ENCODE measurements at regions not wholly inside any gene's neighbourhood (a gene's known extent, or its start where the extent isn't known, plus 50 kb on each side); places are given as distances from the start of the nearest gene placed in this dataset.

DNA sequence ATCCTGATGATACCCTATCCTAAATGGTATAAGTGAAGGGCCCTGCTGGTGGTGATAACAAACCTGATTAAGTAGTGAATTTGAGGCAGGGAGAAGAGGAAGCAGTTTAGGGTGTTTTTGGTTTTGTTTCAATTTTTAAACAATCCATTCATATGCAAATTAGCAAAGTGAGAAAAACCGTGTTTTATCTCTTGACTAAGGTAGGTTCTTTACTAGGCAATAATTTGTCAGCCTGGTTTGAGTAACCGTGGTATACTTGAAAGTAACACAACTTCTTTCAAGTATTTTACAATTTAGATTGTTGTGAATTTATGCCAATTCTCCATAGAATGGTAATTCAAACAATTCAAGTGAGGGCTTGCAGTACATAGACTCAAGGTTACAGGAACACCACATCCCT, 177.8 kb upstream of the CD180 start:
- no peaks in the 10 kb centered on the region for H3K9me3 ChIP-seq
- H3K27ac ChIP-seq: no peak overlapping the region
- intact Hi-C loops (cut with DNase I): no loop called here
- H3K4me1 ChIP-seq: no peaks in the 10 kb centered on the region
- H3K27me3 ChIP-seq: no peaks in the 10 kb centered on the region
- no peaks in the 10 kb centered on the region for H3K36me3 ChIP-seq
- no peak for DNase-seq (ENCODE audit: extremely low spot score in 2 of 2)
- no peak for TF ChIP-seq POLR2A (IDR thresholded peaks at IDR 0.05)
- TF ChIP-seq POLR2AphosphoS5 (IDR thresholded peaks at IDR 0.05; ENCODE audit: insufficient read depth in 1 of 2, low read depth in 1 of 2): no peak
- TF ChIP-seq, protein P1, sequence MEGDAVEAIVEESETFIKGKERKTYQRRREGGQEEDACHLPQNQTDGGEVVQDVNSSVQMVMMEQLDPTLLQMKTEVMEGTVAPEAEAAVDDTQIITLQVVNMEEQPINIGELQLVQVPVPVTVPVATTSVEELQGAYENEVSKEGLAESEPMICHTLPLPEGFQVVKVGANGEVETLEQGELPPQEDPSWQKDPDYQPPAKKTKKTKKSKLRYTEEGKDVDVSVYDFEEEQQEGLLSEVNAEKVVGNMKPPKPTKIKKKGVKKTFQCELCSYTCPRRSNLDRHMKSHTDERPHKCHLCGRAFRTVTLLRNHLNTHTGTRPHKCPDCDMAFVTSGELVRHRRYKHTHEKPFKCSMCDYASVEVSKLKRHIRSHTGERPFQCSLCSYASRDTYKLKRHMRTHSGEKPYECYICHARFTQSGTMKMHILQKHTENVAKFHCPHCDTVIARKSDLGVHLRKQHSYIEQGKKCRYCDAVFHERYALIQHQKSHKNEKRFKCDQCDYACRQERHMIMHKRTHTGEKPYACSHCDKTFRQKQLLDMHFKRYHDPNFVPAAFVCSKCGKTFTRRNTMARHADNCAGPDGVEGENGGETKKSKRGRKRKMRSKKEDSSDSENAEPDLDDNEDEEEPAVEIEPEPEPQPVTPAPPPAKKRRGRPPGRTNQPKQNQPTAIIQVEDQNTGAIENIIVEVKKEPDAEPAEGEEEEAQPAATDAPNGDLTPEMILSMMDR (IDR thresholded peaks at IDR 0.05): no peak
- H3K4me3 ChIP-seq: no peak overlapping the region

- Histone ChIP-seq H3K27ac (no peak overlapping the region), H3K4me3 (no peak overlapping the region), H3K4me1 (no peaks in the 10 kb centered on the region), H3K9me3 (no peaks in the 10 kb centered on the region), H3K36me3 (no peaks in the 10 kb centered on the region), H3K27me3 (no peaks in the 10 kb centered on the region)
- no peak for TF ChIP-seq POLR2AphosphoS5 (IDR thresholded peaks at IDR 0.05; ENCODE audit: insufficient read depth in 1 of 2, low read depth in 1 of 2)
- TF ChIP-seq, protein P1 (IDR thresholded peaks at IDR 0.05): no peak
- no peak for TF ChIP-seq POLR2A (IDR thresholded peaks at IDR 0.05)
- no peak for DNase-seq (ENCODE audit: extremely low spot score in 2 of 2)
- intact Hi-C loops (cut with DNase I): no loop called here
Measured at GRCh38 chr5:67373518-67373917, 176.9 kb upstream of the CD180 start.

DNA sequence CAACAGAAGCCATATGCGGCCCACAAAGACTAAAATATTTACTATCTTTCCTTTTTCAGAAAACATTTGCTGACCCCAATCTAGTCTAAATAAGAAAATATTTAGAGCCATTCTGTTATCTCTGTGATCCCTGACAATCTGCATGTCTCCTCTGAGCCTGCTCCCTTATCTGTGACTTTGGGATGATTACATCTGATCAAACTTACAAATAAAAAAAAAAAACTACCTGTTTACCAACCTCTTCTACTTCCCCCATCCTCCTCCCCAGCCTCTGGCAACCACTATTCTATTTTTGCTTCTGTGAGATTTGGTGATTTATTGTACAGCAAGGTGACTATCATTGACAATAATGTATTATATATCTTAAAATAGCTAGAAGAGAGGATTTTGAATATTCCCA, 176.3 kb upstream of the CD180 start:
- Histone ChIP-seq H3K9me3 (no peaks in the 10 kb centered on the region), H3K4me1 (no peaks in the 10 kb centered on the region), H3K4me3 (no peak overlapping the region), H3K27ac (no peak overlapping the region), H3K27me3 (no peaks in the 10 kb centered on the region), H3K36me3 (no peaks in the 10 kb centered on the region)
- DNase-seq (ENCODE audit: extremely low spot score in 2 of 2): no peak
- intact Hi-C loops (cut with DNase I): no loop called here
- no peak for TF ChIP-seq POLR2A (IDR thresholded peaks at IDR 0.05)
- TF ChIP-seq, protein P1 (IDR thresholded peaks at IDR 0.05): no peak
- TF ChIP-seq POLR2AphosphoS5 (IDR thresholded peaks at IDR 0.05; ENCODE audit: insufficient read depth in 1 of 2, low read depth in 1 of 2): no peak

DNA sequence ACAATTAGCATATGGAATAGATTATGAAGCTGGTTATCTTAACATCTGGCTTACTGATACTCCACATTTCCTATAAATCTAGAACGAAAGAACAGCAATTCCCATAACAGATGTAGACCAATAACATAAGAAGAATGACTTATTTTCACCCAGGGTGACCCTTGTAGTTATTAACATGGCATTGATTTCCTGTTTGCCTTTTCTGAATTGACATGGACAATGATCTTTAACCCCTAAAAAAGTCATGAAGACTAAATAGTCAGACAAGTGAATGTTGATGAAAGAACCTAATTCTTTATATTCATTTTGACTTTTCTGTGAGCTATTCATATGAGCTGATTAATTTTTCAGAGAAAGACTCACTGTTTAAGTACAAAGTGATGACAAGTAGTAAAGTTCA, 175.3 kb upstream of the CD180 start:
- H3K27ac ChIP-seq: no peak overlapping the region
- no peaks in the 10 kb centered on the region for H3K36me3 ChIP-seq
- no peak for DNase-seq (ENCODE audit: extremely low spot score in 2 of 2)
- H3K9me3 ChIP-seq: no peaks in the 10 kb centered on the region
- no peaks in the 10 kb centered on the region for H3K27me3 ChIP-seq
- H3K4me3 ChIP-seq: no peak overlapping the region
- intact Hi-C loops (cut with DNase I): no loop called here
- no peaks in the 10 kb centered on the region for H3K4me1 ChIP-seq
- TF ChIP-seq POLR2A (IDR thresholded peaks at IDR 0.05) (no peak), POLR2AphosphoS5 (IDR thresholded peaks at IDR 0.05; ENCODE audit: insufficient read depth in 1 of 2, low read depth in 1 of 2) (no peak)
- TF ChIP-seq, protein P1 (IDR thresholded peaks at IDR 0.05): no peak

- H3K27me3 ChIP-seq: no peaks in the 10 kb centered on the region
- no peak overlapping the region for H3K4me3 ChIP-seq
- intact Hi-C loops (cut with DNase I): no loop called here
- H3K9me3 ChIP-seq: no peaks in the 10 kb centered on the region
- peaks cover 8% of the 10 kb centered on the region for H3K4me1 ChIP-seq
- TF ChIP-seq, protein P1 (IDR thresholded peaks at IDR 0.05): no peak
- TF ChIP-seq POLR2A (IDR thresholded peaks at IDR 0.05) (no peak), POLR2AphosphoS5 (IDR thresholded peaks at IDR 0.05; ENCODE audit: insufficient read depth in 1 of 2, low read depth in 1 of 2) (no peak)
- no peak overlapping the region for H3K27ac ChIP-seq
- DNase-seq (ENCODE audit: extremely low spot score in 2 of 2): no peak
- H3K36me3 ChIP-seq: no peaks in the 10 kb centered on the region
Measured at GRCh38 chr5:67366691-67367395, 170.2 kb upstream of the CD180 start.

Data from vagina (tissue), 2 donors.